ENCODE measurements at regions not wholly inside any gene's neighbourhood (a gene's known extent, or its start where the extent isn't known, plus 50 kb on each side); places are given as distances from the start of the nearest gene placed in this dataset.

DNA sequence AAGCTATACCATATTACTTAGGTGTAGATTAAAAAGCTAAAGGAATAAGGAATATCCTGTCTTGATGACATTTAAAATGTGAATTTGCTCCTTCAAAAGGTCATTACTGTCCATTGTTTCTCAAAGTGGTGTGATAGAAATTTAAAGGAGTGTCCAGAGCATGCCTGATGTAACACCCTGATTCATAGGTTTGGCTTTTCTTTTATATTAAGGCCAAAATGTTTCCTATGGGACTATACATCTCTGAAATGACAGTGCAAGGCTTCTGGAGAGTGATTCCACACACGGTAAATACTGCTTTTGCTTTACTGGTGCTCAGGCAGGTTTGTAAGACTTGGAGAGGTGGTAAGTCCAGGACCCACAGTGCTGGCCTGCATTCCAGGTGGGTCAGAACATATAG lies 289.9 kb downstream of the RFC3 start:
- no peaks in the 10 kb centered on the region for H3K36me3 ChIP-seq (ENCODE audit: control insufficient read depth in 1 of 2, insufficient read depth in 2 of 2, low read length in 2 of 2)
- H3K9me3 ChIP-seq (ENCODE audit: insufficient read depth, low read depth, low read length) = no peaks in the 10 kb centered on the region
- H3K14ac ChIP-seq (ENCODE audit: low read length) = no peak overlapping the region
- H3K4me1 ChIP-seq (ENCODE audit: control insufficient read depth in 1 of 2, insufficient read depth in 2 of 2, low read length in 2 of 2) = no peaks in the 10 kb centered on the region
- no peak overlapping the region for H2BK5ac ChIP-seq (ENCODE audit: low read depth, low read length, poor library complexity)
- no peak overlapping the region for H3K18ac ChIP-seq (ENCODE audit: low read length)
- no peak overlapping the region for H2AFZ ChIP-seq (ENCODE audit: insufficient read depth, low read length, poor library complexity)
- no CpG with 5 or more reads among the region's 1 CpG for WGBS (ENCODE audit: extremely low coverage, insufficient coverage, insufficient read length)
- no peak overlapping the region for H3K9ac ChIP-seq (ENCODE audit: low read length)
- H3K4me2 ChIP-seq (ENCODE audit: low read length) = no peak overlapping the region
- no peak overlapping the region for H2BK12ac ChIP-seq (ENCODE audit: low read length)
- no peak overlapping the region for H3K4ac ChIP-seq (ENCODE audit: low read depth, low read length)
- no peak for DNase-seq
- no peak overlapping the region for H4K8ac ChIP-seq (ENCODE audit: low read depth, low read length)
- no peak overlapping the region for H4K91ac ChIP-seq (ENCODE audit: low read depth, low read length)
- H3K4me3 ChIP-seq (ENCODE audit: low read depth, low read length) = no peak overlapping the region
- H2AK5ac ChIP-seq (ENCODE audit: low read length) = no peak overlapping the region
- no peak overlapping the region for H3K27ac ChIP-seq (ENCODE audit: low read depth, low read length)
- no peak overlapping the region for H2BK120ac ChIP-seq (ENCODE audit: insufficient read depth, low read length, poor library complexity)
- no peaks in the 10 kb centered on the region for H3K79me1 ChIP-seq (ENCODE audit: low read length)
- H3K27me3 ChIP-seq (ENCODE audit: insufficient read depth, low read length) = no peaks in the 10 kb centered on the region
- H3K23ac ChIP-seq (ENCODE audit: low read length) = no peak overlapping the region
- H3K79me2 ChIP-seq (ENCODE audit: control insufficient read depth, insufficient read depth, low read length, poor library complexity) = no peaks in the 10 kb centered on the region
- H4K12ac ChIP-seq (ENCODE audit: low read depth, low read length) = no peak overlapping the region

DNA sequence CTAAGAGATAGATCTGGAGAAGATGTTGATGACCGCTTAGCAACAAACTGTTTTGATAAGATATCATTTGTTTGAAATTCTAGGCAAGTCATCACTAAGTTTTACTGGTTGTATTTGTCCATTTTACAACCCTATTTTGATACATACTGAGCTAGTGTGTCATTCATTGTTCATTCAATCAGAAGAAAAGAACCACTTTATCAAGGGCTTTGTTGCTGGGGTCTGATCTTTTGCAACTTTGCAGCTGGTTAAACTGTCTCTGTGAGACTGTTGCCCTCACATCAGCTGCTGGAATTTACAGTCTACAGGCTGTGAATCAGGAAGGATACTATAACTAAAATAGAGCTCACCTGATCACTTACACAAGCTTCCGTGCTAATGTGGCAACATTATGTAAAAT lies 290.5 kb downstream of the RFC3 start:
- H3K79me2 ChIP-seq (ENCODE audit: control insufficient read depth, insufficient read depth, low read length, poor library complexity) = no peaks in the 10 kb centered on the region

GRCh38 chr13:34114581-34114980 lies 296.6 kb downstream of the RFC3 start:
- no peak overlapping the region for H4K91ac ChIP-seq (ENCODE audit: low read depth, low read length)
- H3K27me3 ChIP-seq (ENCODE audit: insufficient read depth, low read length) = no peaks in the 10 kb centered on the region

More for the DNA sequence above, 290.5 kb downstream of the RFC3 start:
- Histone ChIP-seq H2AFZ (ENCODE audit: insufficient read depth, low read length, poor library complexity) (no peak overlapping the region), H2BK120ac (ENCODE audit: insufficient read depth, low read length, poor library complexity) (no peak overlapping the region), H4K12ac (ENCODE audit: low read depth, low read length) (no peak overlapping the region), H3K9me3 (ENCODE audit: insufficient read depth, low read depth, low read length) (no peaks in the 10 kb centered on the region), H3K4ac (ENCODE audit: low read depth, low read length) (no peak overlapping the region), H3K36me3 (ENCODE audit: control insufficient read depth in 1 of 2, insufficient read depth in 2 of 2, low read length in 2 of 2) (no peaks in the 10 kb centered on the region), H2BK5ac (ENCODE audit: low read depth, low read length, poor library complexity) (no peak overlapping the region), H3K27ac (ENCODE audit: low read depth, low read length) (no peak overlapping the region), H2AK5ac (ENCODE audit: low read length) (no peak overlapping the region), H3K9ac (ENCODE audit: low read length) (no peak overlapping the region), H3K23ac (ENCODE audit: low read length) (no peak overlapping the region), H3K4me3 (ENCODE audit: low read depth, low read length) (no peak overlapping the region), H3K4me1 (ENCODE audit: control insufficient read depth in 1 of 2, insufficient read depth in 2 of 2, low read length in 2 of 2) (no peaks in the 10 kb centered on the region), H3K4me2 (ENCODE audit: low read length) (no peak overlapping the region), H3K18ac (ENCODE audit: low read length) (no peak overlapping the region), H2BK12ac (ENCODE audit: low read length) (no peak overlapping the region), H3K14ac (ENCODE audit: low read length) (no peak overlapping the region), H3K27me3 (ENCODE audit: insufficient read depth, low read length) (no peaks in the 10 kb centered on the region), H4K8ac (ENCODE audit: low read depth, low read length) (no peak overlapping the region), H4K91ac (ENCODE audit: low read depth, low read length) (no peak overlapping the region), H3K79me1 (ENCODE audit: low read length) (no peaks in the 10 kb centered on the region)
- DNase-seq = no peak
- no CpG with 5 or more reads among the region's 2 CpGs for WGBS (ENCODE audit: extremely low coverage, insufficient coverage, insufficient read length)

DNA sequence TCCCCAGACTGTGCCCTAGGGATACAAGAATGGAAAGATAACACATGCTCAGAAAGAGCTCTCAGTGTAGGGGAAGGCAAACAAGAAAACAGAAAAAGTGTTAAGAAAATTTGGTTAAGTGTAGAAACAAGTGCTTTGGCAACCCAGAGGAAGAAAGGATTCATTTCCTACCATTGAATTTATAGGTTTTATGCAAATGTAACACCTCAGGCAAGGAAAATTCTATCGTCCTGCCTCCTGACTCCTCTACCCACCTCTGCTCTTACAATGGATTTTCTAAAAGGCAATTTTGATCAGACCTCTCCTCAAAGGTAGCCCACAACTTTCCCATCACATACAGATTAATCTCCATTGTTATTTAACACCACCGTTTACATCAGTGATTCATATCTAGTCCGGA lies 298.7 kb downstream of the RFC3 start:
- Histone ChIP-seq H3K9me3 (ENCODE audit: insufficient read depth, low read depth, low read length) (no peaks in the 10 kb centered on the region), H3K4me2 (ENCODE audit: low read length) (no peak overlapping the region), H2BK120ac (ENCODE audit: insufficient read depth, low read length, poor library complexity) (no peak overlapping the region), H4K8ac (ENCODE audit: low read depth, low read length) (no peak overlapping the region), H3K79me1 (ENCODE audit: low read length) (no peaks in the 10 kb centered on the region), H2BK5ac (ENCODE audit: low read depth, low read length, poor library complexity) (no peak overlapping the region), H2AK5ac (ENCODE audit: low read length) (no peak overlapping the region), H3K14ac (ENCODE audit: low read length) (no peak overlapping the region), H3K27me3 (ENCODE audit: insufficient read depth, low read length) (no peaks in the 10 kb centered on the region), H3K23ac (ENCODE audit: low read length) (no peak overlapping the region), H2BK12ac (ENCODE audit: low read length) (no peak overlapping the region), H3K4ac (ENCODE audit: low read depth, low read length) (no peak overlapping the region), H4K12ac (ENCODE audit: low read depth, low read length) (no peak overlapping the region), H2AFZ (ENCODE audit: insufficient read depth, low read length, poor library complexity) (no peak overlapping the region), H4K91ac (ENCODE audit: low read depth, low read length) (no peak overlapping the region), H3K9ac (ENCODE audit: low read length) (no peak overlapping the region), H3K18ac (ENCODE audit: low read length) (no peak overlapping the region), H3K4me1 (ENCODE audit: control insufficient read depth in 1 of 2, insufficient read depth in 2 of 2, low read length in 2 of 2) (no peaks in the 10 kb centered on the region), H3K79me2 (ENCODE audit: control insufficient read depth, insufficient read depth, low read length, poor library complexity) (no peaks in the 10 kb centered on the region), H3K36me3 (ENCODE audit: control insufficient read depth in 1 of 2, insufficient read depth in 2 of 2, low read length in 2 of 2) (no peaks in the 10 kb centered on the region), H3K27ac (ENCODE audit: low read depth, low read length) (no peak overlapping the region), H3K4me3 (ENCODE audit: low read depth, low read length) (no peak overlapping the region)
- WGBS (ENCODE audit: extremely low coverage, insufficient coverage, insufficient read length) = no CpG with 5 or more reads among the region's 3 CpGs
- DNase-seq = no peak

More at GRCh38 chr13:34114581-34114980, 296.6 kb downstream of the RFC3 start:
- H2BK5ac ChIP-seq (ENCODE audit: low read depth, low read length, poor library complexity) = no peak overlapping the region
- H3K4me3 ChIP-seq (ENCODE audit: low read depth, low read length) = no peak overlapping the region
- no peak overlapping the region for H4K12ac ChIP-seq (ENCODE audit: low read depth, low read length)
- H3K36me3 ChIP-seq (ENCODE audit: control insufficient read depth in 1 of 2, insufficient read depth in 2 of 2, low read length in 2 of 2) = no peaks in the 10 kb centered on the region
- H2BK120ac ChIP-seq (ENCODE audit: insufficient read depth, low read length, poor library complexity) = no peak overlapping the region
- H3K27ac ChIP-seq (ENCODE audit: low read depth, low read length) = no peak overlapping the region
- H2AFZ ChIP-seq (ENCODE audit: insufficient read depth, low read length, poor library complexity) = no peak overlapping the region
- H3K79me1 ChIP-seq (ENCODE audit: low read length) = no peaks in the 10 kb centered on the region
- DNase-seq = no peak
- H3K23ac ChIP-seq (ENCODE audit: low read length) = no peak overlapping the region
- no peak overlapping the region for H4K8ac ChIP-seq (ENCODE audit: low read depth, low read length)
- H3K9ac ChIP-seq (ENCODE audit: low read length) = no peak overlapping the region
- no peak overlapping the region for H3K18ac ChIP-seq (ENCODE audit: low read length)
- no peak overlapping the region for H2BK12ac ChIP-seq (ENCODE audit: low read length)
- H3K79me2 ChIP-seq (ENCODE audit: control insufficient read depth, insufficient read depth, low read length, poor library complexity) = no peaks in the 10 kb centered on the region
- H3K4ac ChIP-seq (ENCODE audit: low read depth, low read length) = no peak overlapping the region
- H3K4me1 ChIP-seq (ENCODE audit: control insufficient read depth in 1 of 2, insufficient read depth in 2 of 2, low read length in 2 of 2) = no peaks in the 10 kb centered on the region
- no CpG with 5 or more reads among the region's 3 CpGs for WGBS (ENCODE audit: extremely low coverage, insufficient coverage, insufficient read length)
- no peak overlapping the region for H3K14ac ChIP-seq (ENCODE audit: low read length)
- H3K9me3 ChIP-seq (ENCODE audit: insufficient read depth, low read depth, low read length) = no peaks in the 10 kb centered on the region
- H2AK5ac ChIP-seq (ENCODE audit: low read length) = no peak overlapping the region
- H3K4me2 ChIP-seq (ENCODE audit: low read length) = no peak overlapping the region

All from trophoblast cell (in vitro differentiated cells and primary cell).